LNCaP clone FGC (cell line): ENCODE measurements at regions not wholly inside any gene's neighbourhood (a gene's known extent, or its start where the extent isn't known, plus 50 kb on each side); places are given as distances from the start of the nearest gene placed in this dataset.
"Not testable (repeated sequence)": the region's sequence is repeated elsewhere in the genome, so short reads cannot be mapped to it uniquely, and the experiment has no call there.

Source experiments
- DNase-seq: peaks from one replicate; pipeline ENCODE4 v3.0.0-alpha.2; 2011; ENCODE audit warnings: low read depth
- H3K4me3 ChIP-seq: 2 replicates; pipeline ENCODE4 v1.5.1; 2011; ENCODE audit warnings: mild to moderate bottlenecking, low read depth, low read length, control low read depth
- CTCF ChIP-seq: IDR thresholded peaks from 2 replicates; pipeline ENCODE4 v1.5.1; 2012; ENCODE audit warnings: mild to moderate bottlenecking; ENCODE audit not compliant: control insufficient read depth, insufficient read depth; ENCODE audit errors: extremely low read depth

GRCh38 chr5:82422751-82423181 lies 144.6 kb upstream of the RPS23 start:
- no peak overlapping the region for H3K4me3 ChIP-seq
- TF ChIP-seq CTCF, result no peak
- no peak for DNase-seq

GRCh38 chr5:82422001-82422740 lies 144.0 kb upstream of the RPS23 start:
- no peak for TF ChIP-seq CTCF
- H3K4me3 ChIP-seq, result no peak overlapping the region
- no peak for DNase-seq

- no peak for TF ChIP-seq CTCF
- DNase-seq, result no peak
- H3K4me3 ChIP-seq, result no peak overlapping the region
Observed at GRCh38 chr5:82421119-82421518, 143.0 kb upstream of the RPS23 start.

GRCh38 chr5:82420524-82420923 lies 142.4 kb upstream of the RPS23 start:
- not testable (repeated sequence) for DNase-seq

GRCh38 chr5:82419559-82420332 lies 141.6 kb upstream of the RPS23 start:
- DNase-seq, result no peak
- TF ChIP-seq CTCF, result no peak
- no peak overlapping the region for H3K4me3 ChIP-seq

More at GRCh38 chr5:82420524-82420923, 142.4 kb upstream of the RPS23 start:
- H3K4me3 ChIP-seq, result not testable (repeated sequence)

GRCh38 chr5:82418608-82418950 lies 140.4 kb upstream of the RPS23 start:
- H3K4me3 ChIP-seq, result no peak overlapping the region
- no peak for DNase-seq
- no peak for TF ChIP-seq CTCF

- H3K4me3 ChIP-seq, result no peak overlapping the region
- TF ChIP-seq CTCF, result no peak
- no peak for DNase-seq
Observed at GRCh38 chr5:82417776-82418607, 139.8 kb upstream of the RPS23 start.
